ENCODE measurements at regions not wholly inside any gene's neighbourhood (a gene's known extent, or its start where the extent isn't known, plus 50 kb on each side); places are given as distances from the start of the nearest gene placed in this dataset.

- no peak for DNase-seq
Observed at GRCh38 chr13:108156749-108157148, 58.6 kb downstream of the LIG4 start.

GRCh38 chr13:108155185-108156106 is 59.9 kb downstream of the LIG4 start:
- peak; percentile 37 for DNase-seq

GRCh38 chr13:108154421-108154858 is 60.9 kb downstream of the LIG4 start:
- DNase-seq, result no peak

- DNase-seq, result no peak
Observed at GRCh38 chr13:108146642-108147041, 68.7 kb downstream of the LIG4 start.

DNA sequence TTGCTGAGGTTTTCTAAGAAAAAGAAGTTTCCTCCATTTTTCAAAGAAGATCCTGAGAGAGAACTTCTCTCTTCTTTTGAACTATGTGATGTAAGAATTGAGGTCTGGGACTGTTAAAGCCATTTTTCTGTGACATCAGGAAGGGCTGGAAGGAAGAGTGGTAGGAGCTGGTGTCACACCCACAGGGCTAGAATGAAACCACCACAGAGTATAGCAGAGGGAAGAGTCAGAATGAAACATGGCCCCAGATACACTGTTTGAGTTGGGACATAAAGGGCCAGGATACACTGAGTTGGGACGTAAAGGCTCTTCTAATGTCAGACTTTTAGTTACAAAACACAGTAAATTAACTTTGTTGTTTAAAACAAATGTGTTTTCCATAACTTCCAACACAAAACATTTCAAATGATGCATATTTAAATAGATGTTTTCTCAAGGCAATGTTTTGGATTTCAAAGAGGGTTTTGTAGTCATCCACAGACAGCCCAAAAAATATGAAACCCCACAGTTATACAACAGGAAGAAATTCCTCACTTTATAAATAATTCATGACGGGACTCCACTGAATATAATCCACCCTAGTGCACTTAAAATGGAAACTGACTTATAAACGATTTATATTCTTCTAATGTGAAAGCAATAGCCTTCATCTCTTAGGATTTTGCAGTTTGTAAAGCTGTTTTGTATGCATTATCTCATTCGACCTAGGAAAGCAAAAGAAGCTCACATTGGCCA is 72.5 kb downstream of the LIG4 start:
- no peak for DNase-seq

- no peak for DNase-seq
Observed at GRCh38 chr13:108137176-108137575, 78.2 kb downstream of the LIG4 start.

GRCh38 chr13:108127406-108127805 is 87.9 kb downstream of the LIG4 start:
- no peak for DNase-seq

GRCh38 chr13:108126056-108126455 is 89.3 kb downstream of the LIG4 start:
- DNase-seq, result no peak

DNA sequence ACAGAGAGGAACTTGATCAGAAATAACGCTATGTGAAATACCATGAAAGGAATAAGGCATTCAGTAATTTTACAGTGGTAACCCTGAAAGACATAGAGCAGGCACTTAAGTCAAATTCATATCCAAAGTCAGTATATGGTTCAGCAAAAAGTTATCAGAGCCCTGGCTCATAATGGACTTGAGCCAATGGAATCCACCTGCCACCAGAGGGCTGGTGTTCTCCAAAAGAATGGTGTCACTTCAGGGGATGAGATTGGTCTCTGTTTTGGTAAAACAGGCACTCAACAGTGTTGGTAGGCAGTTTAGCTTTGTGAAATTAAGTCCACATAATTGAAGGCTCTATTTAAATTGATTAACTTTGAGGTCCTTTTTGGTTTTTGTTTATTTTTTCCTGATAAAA is 93.9 kb downstream of the LIG4 start:
- DNase-seq, result no peak

- no peak for DNase-seq
Observed at GRCh38 chr13:108120856-108121255, 94.5 kb downstream of the LIG4 start.

GRCh38 chr13:108120302-108120701 is 95.0 kb downstream of the LIG4 start:
- no peak for DNase-seq

DNA sequence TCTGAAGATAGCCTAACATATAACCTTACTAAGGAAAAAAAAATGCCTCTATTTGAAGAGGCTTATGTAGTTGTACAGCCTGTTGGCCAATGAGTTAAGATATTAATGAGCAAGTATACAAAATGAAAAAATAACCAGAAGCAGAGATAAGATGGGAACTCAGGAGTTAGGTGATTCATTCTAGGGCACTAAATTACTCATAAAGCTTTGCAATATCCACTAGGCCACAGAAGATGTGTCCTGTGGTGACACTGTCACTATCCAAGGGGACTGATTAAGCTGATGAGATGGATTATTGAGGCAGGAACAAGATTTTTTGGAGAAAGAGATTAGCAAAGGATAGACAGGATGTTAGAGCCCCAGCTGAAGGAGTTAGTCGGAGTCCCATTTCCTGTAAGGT is 99.6 kb downstream of the LIG4 start:
- DNase-seq, result no peak

DNA sequence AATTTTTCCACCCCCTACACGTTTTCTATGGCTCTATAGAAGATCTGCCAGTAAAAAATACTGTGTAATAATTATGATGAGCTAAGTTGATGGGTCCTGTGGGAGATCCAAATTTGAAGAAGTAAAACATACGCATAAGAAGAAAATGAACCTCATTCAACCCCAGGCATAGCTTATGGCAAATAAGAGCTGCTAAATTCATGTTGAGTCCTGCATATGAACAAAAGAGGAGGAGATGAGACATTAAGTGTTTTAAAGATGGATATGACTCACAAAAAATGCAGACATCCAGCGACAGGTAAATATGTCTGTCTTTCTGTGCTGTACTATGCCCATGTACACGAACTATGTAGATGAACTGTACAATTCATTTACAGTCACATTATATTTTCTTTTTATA is 101.9 kb downstream of the LIG4 start:
- no peak for DNase-seq

- no peak for DNase-seq
Observed at GRCh38 chr13:108104736-108105135, 110.6 kb downstream of the LIG4 start.

- no peak for DNase-seq
Observed at GRCh38 chr13:108102771-108103170, 112.6 kb downstream of the LIG4 start.

DNA sequence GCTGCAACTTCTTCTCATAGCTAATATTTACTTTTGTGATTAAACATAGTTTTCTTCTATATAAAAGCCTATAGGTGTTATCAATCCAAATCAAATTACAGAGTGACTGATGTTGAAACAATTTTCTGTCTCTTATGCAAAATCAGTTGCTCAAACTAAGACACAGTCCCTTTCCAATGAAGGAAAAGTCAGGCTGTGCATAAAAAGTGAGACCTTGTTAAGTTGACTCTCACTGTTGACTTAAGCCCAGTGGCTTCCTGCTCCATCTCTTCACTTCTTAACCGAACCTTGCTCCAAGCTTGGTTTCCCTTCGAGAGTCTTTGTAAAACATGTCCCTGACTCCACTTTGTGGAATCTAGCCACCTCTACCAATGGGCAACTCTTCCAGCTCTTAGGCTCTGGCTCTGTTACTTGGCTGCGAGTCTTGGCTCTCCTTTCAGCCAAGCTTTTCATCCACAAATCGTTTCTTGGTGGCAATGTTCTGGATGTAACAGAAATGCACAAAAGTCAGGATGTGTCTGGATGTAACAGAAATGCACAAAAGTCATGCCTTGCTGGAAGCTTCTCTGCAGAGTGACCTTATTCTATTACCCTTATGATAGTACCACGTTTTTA is 118.9 kb downstream of the LIG4 start:
- no peak for DNase-seq

DNA sequence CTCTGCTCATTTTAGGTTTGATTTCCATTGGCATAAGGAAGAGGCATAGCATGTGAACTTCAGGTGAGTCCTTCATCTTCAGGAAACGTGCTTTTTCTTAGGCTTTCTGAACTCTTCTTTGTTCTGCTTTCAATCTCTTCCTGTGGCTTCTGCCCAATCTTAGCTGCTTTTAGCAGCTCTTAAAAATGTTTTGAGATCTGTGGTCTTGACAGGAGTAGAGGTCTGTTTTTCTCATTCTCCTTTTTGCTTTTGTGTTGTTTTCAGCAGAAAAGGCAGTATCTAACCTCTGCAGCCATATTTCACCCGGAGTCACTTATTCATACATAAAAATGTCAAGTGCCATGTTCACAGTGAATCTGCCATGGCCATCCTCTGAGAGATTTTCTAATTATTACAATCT is 120.3 kb downstream of the LIG4 start:
- no peak for DNase-seq

DNA sequence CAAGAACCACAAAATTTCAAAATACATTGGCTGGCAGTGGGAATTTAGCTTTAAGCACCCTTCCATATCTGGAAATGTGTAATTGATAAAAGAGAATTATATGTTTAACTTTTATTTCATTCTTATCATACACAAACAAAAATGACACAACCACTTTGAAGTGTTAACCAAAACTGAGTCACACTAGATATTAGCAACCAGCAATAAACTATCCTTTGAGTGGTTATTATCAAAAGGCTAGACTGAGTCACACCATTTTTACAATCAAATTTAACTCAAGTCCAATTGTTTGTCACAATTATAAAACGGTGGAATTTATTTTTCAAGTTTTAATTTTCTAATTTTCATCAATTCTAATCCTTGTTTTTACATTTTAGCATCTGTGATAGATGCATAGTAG is 121.7 kb downstream of the LIG4 start:
- no peak for DNase-seq

DNA sequence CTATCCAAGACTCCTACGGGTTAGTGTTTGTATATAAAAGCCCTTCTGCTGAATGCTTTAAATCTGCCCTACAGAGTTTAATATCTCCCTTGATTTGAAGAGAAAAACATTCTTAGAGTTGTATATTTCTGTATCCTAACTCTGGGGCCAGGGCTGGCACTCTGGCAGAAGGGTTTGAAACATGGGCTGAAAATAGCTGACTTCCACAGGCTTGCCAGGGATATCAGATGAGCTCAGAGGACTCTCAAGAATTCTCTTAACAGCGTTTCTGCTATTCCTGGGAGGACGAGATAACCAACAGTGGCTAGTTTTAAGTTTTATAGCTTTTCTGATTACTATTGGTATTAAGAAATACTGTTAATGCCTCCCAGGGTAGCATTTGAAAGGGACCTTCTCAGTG is 127.5 kb downstream of the LIG4 start:
- no peak for DNase-seq

DNA sequence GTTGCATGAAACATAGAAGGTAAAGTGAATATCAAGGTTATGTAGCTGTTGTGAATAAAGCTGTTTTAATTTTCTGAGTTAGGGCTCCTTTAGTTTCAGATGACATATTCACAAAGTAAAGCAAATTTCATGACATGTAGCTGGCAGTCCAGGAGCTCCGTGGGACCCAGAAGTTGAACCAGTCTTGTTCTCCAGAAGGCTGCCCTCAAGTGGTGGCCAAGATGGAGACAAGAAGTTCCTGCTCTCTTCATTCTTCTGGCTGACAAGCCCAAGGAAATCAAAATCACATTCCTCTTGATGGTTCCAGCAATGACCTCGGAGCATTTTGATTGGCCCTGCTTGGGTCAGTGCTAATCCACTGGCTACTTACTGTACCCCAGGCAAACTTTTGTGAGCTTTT is 128.7 kb downstream of the LIG4 start:
- no peak for DNase-seq

DNA sequence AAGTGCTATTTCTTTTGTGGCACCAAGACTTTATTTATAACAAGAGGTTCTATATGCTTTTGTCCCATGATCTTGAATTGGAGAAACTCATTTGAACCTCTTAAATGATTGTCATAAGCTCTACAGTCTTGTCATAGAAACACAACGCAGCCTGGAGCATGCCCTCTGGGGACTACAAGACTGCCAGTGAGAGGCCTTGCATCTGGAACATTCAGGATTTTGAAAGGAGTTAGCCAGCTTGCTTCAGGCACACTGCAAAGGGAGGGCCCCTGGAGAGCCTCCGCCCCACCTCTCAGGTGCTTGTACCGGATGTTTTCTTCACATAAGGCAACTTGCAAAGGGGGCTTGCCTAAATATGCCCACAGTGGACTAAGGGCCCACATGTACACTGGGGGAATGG is 130.5 kb downstream of the LIG4 start:
- DNase-seq, result no peak

DNA sequence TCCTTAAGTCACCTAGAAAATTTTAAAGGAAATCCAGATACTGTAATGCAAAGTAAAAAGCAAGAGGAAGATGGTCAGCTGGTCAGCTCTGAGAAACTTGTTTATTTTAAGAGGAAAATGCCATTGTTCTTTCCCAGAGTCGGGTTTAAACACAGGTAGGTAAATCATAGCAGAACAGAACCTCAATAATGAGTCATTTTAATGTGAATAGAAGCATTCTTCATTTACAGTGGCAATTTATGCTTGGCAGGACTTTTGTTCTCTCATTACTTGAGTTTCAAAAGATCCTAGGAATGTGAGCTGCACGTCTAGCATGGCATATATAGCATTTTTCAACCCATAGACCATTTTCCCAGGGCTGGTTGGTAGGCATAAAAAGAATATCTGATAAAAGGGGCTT is 132.3 kb downstream of the LIG4 start:
- DNase-seq, result no peak

DNA sequence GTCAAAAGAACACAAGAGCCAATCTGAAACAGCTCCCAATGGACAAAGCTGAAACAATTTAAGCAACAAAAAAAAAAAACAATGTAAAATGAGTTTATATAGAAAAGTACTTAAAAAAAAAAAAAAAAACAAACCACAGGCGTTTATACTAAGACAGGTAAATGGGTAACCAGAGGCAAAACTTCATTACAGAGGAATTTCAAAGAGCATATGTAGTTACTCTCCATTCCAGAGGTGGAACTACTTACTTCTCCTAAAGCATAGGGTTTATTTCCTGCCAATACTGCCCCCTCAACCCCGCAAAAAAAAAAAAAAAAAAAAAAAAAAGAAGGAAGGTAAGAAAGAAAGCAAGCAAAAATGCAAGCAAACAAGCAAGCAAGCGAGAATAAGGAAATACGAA is 132.9 kb downstream of the LIG4 start:
- no peak for DNase-seq

- no peak for DNase-seq
Observed at GRCh38 chr13:108077284-108077683, 138.1 kb downstream of the LIG4 start.

Measured in left hindlimb (tissue), 1 donor.